ENCODE measurements at regions not wholly inside any gene's neighbourhood (a gene's known extent, or its start where the extent isn't known, plus 50 kb on each side); places are given as distances from the start of the nearest gene placed in this dataset.

- no peak overlapping the region for H3K4me3 ChIP-seq (ENCODE audit: low read length in 2 of 2)
- no peaks in the 10 kb centered on the region for H3K36me3 ChIP-seq (ENCODE audit: control insufficient read depth in 2 of 2, insufficient read depth in 2 of 2, low read length in 2 of 2)
- no peaks in the 10 kb centered on the region for H3K4me1 ChIP-seq (ENCODE audit: control insufficient read depth in 2 of 2, insufficient read depth in 2 of 2, low read length in 2 of 2)
- no peaks in the 10 kb centered on the region for H3K27me3 ChIP-seq (ENCODE audit: control insufficient read depth in 2 of 2, insufficient read depth in 2 of 2, low read length in 2 of 2)
- no peak overlapping the region for H3K9ac ChIP-seq (ENCODE audit: low read depth in 1 of 2, low read length in 2 of 2)
- H3K9me3 ChIP-seq (ENCODE audit: control insufficient read depth in 2 of 2, low read length in 2 of 2) = no peaks in the 10 kb centered on the region
- no peak overlapping the region for H3K27ac ChIP-seq (ENCODE audit: low read depth in 2 of 2, low read length in 2 of 2)
These were observed 251.7 kb upstream of the CXCL12 start for GRCh38 chr10:44636625-44637024.

- Histone ChIP-seq H3K36me3 (ENCODE audit: control insufficient read depth in 2 of 2, insufficient read depth in 2 of 2, low read length in 2 of 2) (no peaks in the 10 kb centered on the region), H3K27me3 (ENCODE audit: control insufficient read depth in 2 of 2, insufficient read depth in 2 of 2, low read length in 2 of 2) (no peaks in the 10 kb centered on the region), H3K4me3 (ENCODE audit: low read length in 2 of 2) (no peak overlapping the region), H3K9ac (ENCODE audit: low read depth in 1 of 2, low read length in 2 of 2) (no peak overlapping the region), H3K4me1 (ENCODE audit: control insufficient read depth in 2 of 2, insufficient read depth in 2 of 2, low read length in 2 of 2) (no peaks in the 10 kb centered on the region), H3K9me3 (ENCODE audit: control insufficient read depth in 2 of 2, low read length in 2 of 2) (no peaks in the 10 kb centered on the region), H3K27ac (ENCODE audit: low read depth in 2 of 2, low read length in 2 of 2) (no peak overlapping the region)
These were observed 255.5 kb upstream of the CXCL12 start for GRCh38 chr10:44640429-44640828.

GRCh38 chr10:44647473-44647872, 262.6 kb upstream of the CXCL12 start:
- Histone ChIP-seq H3K36me3 (ENCODE audit: control insufficient read depth in 2 of 2, insufficient read depth in 2 of 2, low read length in 2 of 2) (no peaks in the 10 kb centered on the region), H3K9ac (ENCODE audit: low read depth in 1 of 2, low read length in 2 of 2) (no peak overlapping the region), H3K27ac (ENCODE audit: low read depth in 2 of 2, low read length in 2 of 2) (no peak overlapping the region), H3K4me3 (ENCODE audit: low read length in 2 of 2) (no peak overlapping the region), H3K4me1 (ENCODE audit: control insufficient read depth in 2 of 2, insufficient read depth in 2 of 2, low read length in 2 of 2) (no peaks in the 10 kb centered on the region), H3K9me3 (ENCODE audit: control insufficient read depth in 2 of 2, low read length in 2 of 2) (no peaks in the 10 kb centered on the region), H3K27me3 (ENCODE audit: control insufficient read depth in 2 of 2, insufficient read depth in 2 of 2, low read length in 2 of 2) (no peaks in the 10 kb centered on the region)

- Histone ChIP-seq H3K36me3 (ENCODE audit: control insufficient read depth in 2 of 2, insufficient read depth in 2 of 2, low read length in 2 of 2) (no peaks in the 10 kb centered on the region), H3K4me3 (ENCODE audit: low read length in 2 of 2) (no peak overlapping the region), H3K4me1 (ENCODE audit: control insufficient read depth in 2 of 2, insufficient read depth in 2 of 2, low read length in 2 of 2) (no peaks in the 10 kb centered on the region), H3K9me3 (ENCODE audit: control insufficient read depth in 2 of 2, low read length in 2 of 2) (no peaks in the 10 kb centered on the region), H3K9ac (ENCODE audit: low read depth in 1 of 2, low read length in 2 of 2) (no peak overlapping the region), H3K27ac (ENCODE audit: low read depth in 2 of 2, low read length in 2 of 2) (no peak overlapping the region), H3K27me3 (ENCODE audit: control insufficient read depth in 2 of 2, insufficient read depth in 2 of 2, low read length in 2 of 2) (no peaks in the 10 kb centered on the region)
These were observed 263.1 kb upstream of the CXCL12 start for GRCh38 chr10:44647877-44648542.

- no peaks in the 10 kb centered on the region for H3K27me3 ChIP-seq (ENCODE audit: control insufficient read depth in 2 of 2, insufficient read depth in 2 of 2, low read length in 2 of 2)
- H3K9ac ChIP-seq (ENCODE audit: low read depth in 1 of 2, low read length in 2 of 2) = no peak overlapping the region
- H3K4me1 ChIP-seq (ENCODE audit: control insufficient read depth in 2 of 2, insufficient read depth in 2 of 2, low read length in 2 of 2) = no peaks in the 10 kb centered on the region
- no peaks in the 10 kb centered on the region for H3K9me3 ChIP-seq (ENCODE audit: control insufficient read depth in 2 of 2, low read length in 2 of 2)
- no peak overlapping the region for H3K27ac ChIP-seq (ENCODE audit: low read depth in 2 of 2, low read length in 2 of 2)
- H3K4me3 ChIP-seq (ENCODE audit: low read length in 2 of 2) = no peak overlapping the region
- no peaks in the 10 kb centered on the region for H3K36me3 ChIP-seq (ENCODE audit: control insufficient read depth in 2 of 2, insufficient read depth in 2 of 2, low read length in 2 of 2)
These were observed 260.2 kb upstream of the TMEM72 start for GRCh38 chr10:44650691-44651661.

- no peaks in the 10 kb centered on the region for H3K9me3 ChIP-seq (ENCODE audit: control insufficient read depth in 2 of 2, low read length in 2 of 2)
- H3K27me3 ChIP-seq (ENCODE audit: control insufficient read depth in 2 of 2, insufficient read depth in 2 of 2, low read length in 2 of 2) = no peaks in the 10 kb centered on the region
- H3K4me1 ChIP-seq (ENCODE audit: control insufficient read depth in 2 of 2, insufficient read depth in 2 of 2, low read length in 2 of 2) = no peaks in the 10 kb centered on the region
- H3K36me3 ChIP-seq (ENCODE audit: control insufficient read depth in 2 of 2, insufficient read depth in 2 of 2, low read length in 2 of 2) = no peaks in the 10 kb centered on the region
- H3K4me3 ChIP-seq (ENCODE audit: low read length in 2 of 2) = no peak overlapping the region
- H3K9ac ChIP-seq (ENCODE audit: low read depth in 1 of 2, low read length in 2 of 2) = no peak overlapping the region
- H3K27ac ChIP-seq (ENCODE audit: low read depth in 2 of 2, low read length in 2 of 2) = no peak overlapping the region
These were observed 259.3 kb upstream of the TMEM72 start for GRCh38 chr10:44651834-44652233.

- Histone ChIP-seq H3K4me1 (ENCODE audit: control insufficient read depth in 2 of 2, insufficient read depth in 2 of 2, low read length in 2 of 2) (no peaks in the 10 kb centered on the region), H3K9ac (ENCODE audit: low read depth in 1 of 2, low read length in 2 of 2) (no peak overlapping the region), H3K27me3 (ENCODE audit: control insufficient read depth in 2 of 2, insufficient read depth in 2 of 2, low read length in 2 of 2) (no peaks in the 10 kb centered on the region), H3K27ac (ENCODE audit: low read depth in 2 of 2, low read length in 2 of 2) (no peak overlapping the region), H3K4me3 (ENCODE audit: low read length in 2 of 2) (no peak overlapping the region), H3K36me3 (ENCODE audit: control insufficient read depth in 2 of 2, insufficient read depth in 2 of 2, low read length in 2 of 2) (no peaks in the 10 kb centered on the region), H3K9me3 (ENCODE audit: control insufficient read depth in 2 of 2, low read length in 2 of 2) (no peaks in the 10 kb centered on the region)
These were observed 251.8 kb upstream of the TMEM72 start for GRCh38 chr10:44659320-44659719.

- no peak overlapping the region for H3K9ac ChIP-seq (ENCODE audit: low read depth in 1 of 2, low read length in 2 of 2)
- no peak overlapping the region for H3K27ac ChIP-seq (ENCODE audit: low read depth in 2 of 2, low read length in 2 of 2)
- no peaks in the 10 kb centered on the region for H3K36me3 ChIP-seq (ENCODE audit: control insufficient read depth in 2 of 2, insufficient read depth in 2 of 2, low read length in 2 of 2)
- H3K4me1 ChIP-seq (ENCODE audit: control insufficient read depth in 2 of 2, insufficient read depth in 2 of 2, low read length in 2 of 2) = no peaks in the 10 kb centered on the region
- no peak overlapping the region for H3K4me3 ChIP-seq (ENCODE audit: low read length in 2 of 2)
- H3K9me3 ChIP-seq (ENCODE audit: control insufficient read depth in 2 of 2, low read length in 2 of 2) = no peaks in the 10 kb centered on the region
- H3K27me3 ChIP-seq (ENCODE audit: control insufficient read depth in 2 of 2, insufficient read depth in 2 of 2, low read length in 2 of 2) = no peaks in the 10 kb centered on the region
These were observed 250.9 kb upstream of the TMEM72 start for GRCh38 chr10:44660271-44660670.

- H3K4me1 ChIP-seq (ENCODE audit: control insufficient read depth in 2 of 2, insufficient read depth in 2 of 2, low read length in 2 of 2) = no peaks in the 10 kb centered on the region
- H3K27me3 ChIP-seq (ENCODE audit: control insufficient read depth in 2 of 2, insufficient read depth in 2 of 2, low read length in 2 of 2) = no peaks in the 10 kb centered on the region
- no peak overlapping the region for H3K27ac ChIP-seq (ENCODE audit: low read depth in 2 of 2, low read length in 2 of 2)
- no peaks in the 10 kb centered on the region for H3K36me3 ChIP-seq (ENCODE audit: control insufficient read depth in 2 of 2, insufficient read depth in 2 of 2, low read length in 2 of 2)
- H3K9me3 ChIP-seq (ENCODE audit: control insufficient read depth in 2 of 2, low read length in 2 of 2) = no peaks in the 10 kb centered on the region
- H3K4me3 ChIP-seq (ENCODE audit: low read length in 2 of 2) = no peak overlapping the region
- H3K9ac ChIP-seq (ENCODE audit: low read depth in 1 of 2, low read length in 2 of 2) = no peak overlapping the region
These were observed 249.1 kb upstream of the TMEM72 start for GRCh38 chr10:44662051-44662450.

GRCh38 chr10:44668336-44668735, 242.8 kb upstream of the TMEM72 start:
- H3K4me3 ChIP-seq (ENCODE audit: low read length in 2 of 2) = no peak overlapping the region

More at GRCh38 chr10:44668336-44668735, 242.8 kb upstream of the TMEM72 start:
- no peaks in the 10 kb centered on the region for H3K27me3 ChIP-seq (ENCODE audit: control insufficient read depth in 2 of 2, insufficient read depth in 2 of 2, low read length in 2 of 2)
- no peak overlapping the region for H3K9ac ChIP-seq (ENCODE audit: low read depth in 1 of 2, low read length in 2 of 2)
- H3K9me3 ChIP-seq (ENCODE audit: control insufficient read depth in 2 of 2, low read length in 2 of 2) = no peaks in the 10 kb centered on the region
- H3K36me3 ChIP-seq (ENCODE audit: control insufficient read depth in 2 of 2, insufficient read depth in 2 of 2, low read length in 2 of 2) = no peaks in the 10 kb centered on the region
- H3K4me1 ChIP-seq (ENCODE audit: control insufficient read depth in 2 of 2, insufficient read depth in 2 of 2, low read length in 2 of 2) = peaks cover 0 to 1% of the 10 kb centered on the region in 2 donors
- no peak overlapping the region for H3K27ac ChIP-seq (ENCODE audit: low read depth in 2 of 2, low read length in 2 of 2)
